Glutamatergic neuron (in vitro differentiated cells): ENCODE measurements at regions not wholly inside any gene's neighbourhood (a gene's known extent, or its start where the extent isn't known, plus 50 kb on each side); places are given as distances from the start of the nearest gene placed in this dataset.

ENCODE experiments used
- DNase-seq: peaks from one replicate; pipeline ENCODE4 v3.0.0; 2022
- H3K27ac Mint-ChIP-seq: one replicate; pipeline ENCODE4 v1.8.0; 2020; ENCODE audit warnings: mild to moderate bottlenecking, mixed read lengths, inconsistent platforms; ENCODE audit not compliant: unreplicated experiment
- H3K27me3 Mint-ChIP-seq: one replicate; pipeline ENCODE4 v1.8.0; 2020; ENCODE audit warnings: mild to moderate bottlenecking, moderate library complexity, mixed read lengths, inconsistent platforms; ENCODE audit not compliant: unreplicated experiment
- H3K36me3 Mint-ChIP-seq: one replicate; pipeline ENCODE4 v1.8.0; 2020; ENCODE audit warnings: mild to moderate bottlenecking, mixed read lengths, inconsistent platforms; ENCODE audit not compliant: unreplicated experiment
- H3K4me1 Mint-ChIP-seq: one replicate; pipeline ENCODE4 v1.8.0; 2020; ENCODE audit warnings: mild to moderate bottlenecking, low read depth, mixed read lengths, inconsistent platforms; ENCODE audit not compliant: unreplicated experiment
- H3K4me3 Mint-ChIP-seq: one replicate; pipeline ENCODE4 v1.8.0; 2020; ENCODE audit warnings: mild to moderate bottlenecking, mixed read lengths, inconsistent platforms; ENCODE audit not compliant: unreplicated experiment
- H3K9me3 Mint-ChIP-seq: one replicate; pipeline ENCODE4 v1.8.0; 2020; ENCODE audit warnings: mild to moderate bottlenecking, moderate library complexity, mixed read lengths, inconsistent platforms; ENCODE audit not compliant: unreplicated experiment
- TF ChIP-seq, protein P1 (sequence below): fragments of 200-600 bp; sonication (generic); IDR thresholded peaks from one replicate; pipeline ENCODE4 v1.5.0; 2021; ENCODE audit not compliant: partially characterized antibody, unreplicated experiment

DNA sequence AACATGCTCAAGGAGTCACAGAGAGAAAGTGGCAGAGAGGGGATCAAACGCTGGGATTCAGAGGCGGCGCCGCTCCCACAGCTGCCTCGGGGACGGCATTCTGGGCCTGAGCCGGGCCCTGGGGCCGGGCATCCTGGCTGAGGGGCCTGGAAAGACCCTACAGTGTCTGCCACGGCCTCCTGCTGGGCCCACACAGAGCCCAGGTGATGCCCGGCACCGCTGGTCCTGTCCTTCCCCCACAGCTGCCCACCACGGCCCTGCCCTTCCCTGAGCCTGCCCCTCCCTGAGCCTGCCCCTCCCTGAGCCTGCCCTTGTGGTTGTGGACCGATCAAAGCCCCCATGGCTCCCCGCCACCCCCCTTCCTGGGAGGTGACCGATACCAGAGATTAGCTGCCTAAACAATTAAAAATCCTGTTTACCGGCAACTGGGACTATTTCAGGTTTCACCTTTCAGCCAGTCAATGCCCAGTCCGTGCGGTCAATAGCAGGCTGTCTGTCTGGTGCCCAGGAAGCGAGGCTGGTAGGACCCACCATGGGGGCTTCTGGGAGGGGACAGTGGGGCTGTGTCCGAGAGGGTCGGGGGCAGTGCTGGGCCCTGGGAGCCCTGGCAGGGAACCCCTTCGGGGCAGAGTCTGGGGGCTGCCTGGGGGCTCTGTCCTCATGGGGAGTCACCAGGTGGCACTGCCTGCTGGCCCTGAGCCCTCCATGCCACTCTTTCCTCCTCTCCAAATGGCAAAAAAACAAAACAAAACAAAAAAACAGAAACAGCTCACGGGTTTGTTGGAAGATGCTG lies 55.4 kb upstream of the GATA5 start:
- no peak for DNase-seq
- H3K4me3 Mint-ChIP-seq = no peak overlapping the region
- H3K4me1 Mint-ChIP-seq = peaks cover 14% of the 10 kb centered on the region
- H3K27me3 Mint-ChIP-seq = peaks cover 11% of the 10 kb centered on the region
- H3K9me3 Mint-ChIP-seq = peaks cover 12% of the 10 kb centered on the region
- TF ChIP-seq, protein P1, sequence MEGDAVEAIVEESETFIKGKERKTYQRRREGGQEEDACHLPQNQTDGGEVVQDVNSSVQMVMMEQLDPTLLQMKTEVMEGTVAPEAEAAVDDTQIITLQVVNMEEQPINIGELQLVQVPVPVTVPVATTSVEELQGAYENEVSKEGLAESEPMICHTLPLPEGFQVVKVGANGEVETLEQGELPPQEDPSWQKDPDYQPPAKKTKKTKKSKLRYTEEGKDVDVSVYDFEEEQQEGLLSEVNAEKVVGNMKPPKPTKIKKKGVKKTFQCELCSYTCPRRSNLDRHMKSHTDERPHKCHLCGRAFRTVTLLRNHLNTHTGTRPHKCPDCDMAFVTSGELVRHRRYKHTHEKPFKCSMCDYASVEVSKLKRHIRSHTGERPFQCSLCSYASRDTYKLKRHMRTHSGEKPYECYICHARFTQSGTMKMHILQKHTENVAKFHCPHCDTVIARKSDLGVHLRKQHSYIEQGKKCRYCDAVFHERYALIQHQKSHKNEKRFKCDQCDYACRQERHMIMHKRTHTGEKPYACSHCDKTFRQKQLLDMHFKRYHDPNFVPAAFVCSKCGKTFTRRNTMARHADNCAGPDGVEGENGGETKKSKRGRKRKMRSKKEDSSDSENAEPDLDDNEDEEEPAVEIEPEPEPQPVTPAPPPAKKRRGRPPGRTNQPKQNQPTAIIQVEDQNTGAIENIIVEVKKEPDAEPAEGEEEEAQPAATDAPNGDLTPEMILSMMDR = no peak
- no peaks in the 10 kb centered on the region for H3K36me3 Mint-ChIP-seq
- peak overlapping the region; percentile 29 for H3K27ac Mint-ChIP-seq

DNA sequence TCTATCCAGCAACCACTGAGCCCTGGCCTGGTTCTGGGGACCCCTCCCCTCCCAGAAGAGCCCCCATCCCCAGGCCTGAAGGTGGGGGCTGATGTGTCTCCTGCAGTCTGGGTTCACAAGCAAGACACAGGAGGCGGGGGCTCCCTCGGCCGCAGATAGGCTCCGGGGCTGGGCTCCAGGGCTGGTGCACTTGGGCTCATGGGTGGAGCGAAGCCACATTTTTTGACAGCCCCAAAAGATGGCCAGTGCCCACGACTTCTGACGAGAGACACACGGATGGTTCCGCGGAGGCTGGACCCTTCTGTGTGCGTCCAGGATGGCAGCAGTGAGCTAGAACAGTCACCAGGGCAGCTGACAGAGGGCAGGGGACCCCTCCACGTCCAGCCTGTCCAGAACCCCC lies 57.1 kb upstream of the GATA5 start:
- H3K4me1 Mint-ChIP-seq = peaks cover 12% of the 10 kb centered on the region
- no peak overlapping the region for H3K27ac Mint-ChIP-seq
- no peak overlapping the region for H3K4me3 Mint-ChIP-seq
- peaks cover 9% of the 10 kb centered on the region for H3K27me3 Mint-ChIP-seq
- H3K9me3 Mint-ChIP-seq = peaks cover 9% of the 10 kb centered on the region
- DNase-seq = no peak
- TF ChIP-seq, protein P1 = no peak
- no peaks in the 10 kb centered on the region for H3K36me3 Mint-ChIP-seq

DNA sequence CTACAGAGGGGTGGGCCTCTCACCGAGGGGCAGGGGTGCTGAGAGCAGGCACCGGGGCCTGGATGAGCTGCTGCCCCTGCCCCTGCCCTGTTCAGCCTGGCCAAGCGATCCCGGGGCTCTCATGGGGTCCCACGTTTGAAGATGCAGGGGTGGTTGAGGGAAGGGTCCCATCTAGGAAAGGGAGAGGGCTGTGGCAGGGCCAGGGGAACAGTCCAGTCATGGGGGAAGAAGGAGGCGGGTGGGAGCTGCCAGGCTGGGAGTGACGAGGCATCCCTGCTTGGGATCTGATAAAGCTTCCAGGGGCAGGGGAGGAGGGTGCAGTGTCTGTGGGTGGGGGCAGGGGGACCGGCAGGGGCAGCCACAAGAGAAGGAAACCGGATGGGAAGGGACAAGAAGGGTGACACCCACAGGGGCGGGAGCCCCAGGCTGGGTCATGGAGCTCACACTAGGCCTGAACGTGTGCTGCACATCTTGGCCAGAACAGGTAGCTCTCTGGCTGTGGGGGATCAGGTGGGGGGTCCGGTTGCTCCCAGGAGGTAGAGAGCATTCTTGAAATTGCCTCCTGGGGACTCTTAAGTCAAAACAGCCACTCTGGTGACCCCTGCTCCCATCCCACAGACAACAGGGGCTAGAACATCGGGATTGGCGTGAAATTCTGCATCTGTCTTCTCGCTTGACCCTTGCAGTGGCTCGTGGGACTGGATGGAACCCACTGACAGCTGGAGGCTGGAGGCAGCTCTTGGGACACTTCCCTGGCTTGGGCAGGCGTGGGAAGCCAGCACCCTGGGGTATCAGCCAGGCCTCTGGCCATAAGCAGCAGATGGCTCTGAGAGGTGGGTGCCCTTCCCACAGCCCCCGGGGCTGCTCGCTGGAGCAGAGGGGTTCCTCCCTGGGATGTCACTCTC lies 58.0 kb upstream of the GATA5 start:
- Mint-ChIP-seq H3K4me1 (peaks cover 12% of the 10 kb centered on the region), H3K27me3 (peaks cover 9% of the 10 kb centered on the region), H3K27ac (peak overlapping the region; percentile 48), H3K36me3 (no peaks in the 10 kb centered on the region), H3K9me3 (peaks cover 4% of the 10 kb centered on the region), H3K4me3 (no peak overlapping the region)
- TF ChIP-seq, protein P1 = no peak
- no peak for DNase-seq

DNA sequence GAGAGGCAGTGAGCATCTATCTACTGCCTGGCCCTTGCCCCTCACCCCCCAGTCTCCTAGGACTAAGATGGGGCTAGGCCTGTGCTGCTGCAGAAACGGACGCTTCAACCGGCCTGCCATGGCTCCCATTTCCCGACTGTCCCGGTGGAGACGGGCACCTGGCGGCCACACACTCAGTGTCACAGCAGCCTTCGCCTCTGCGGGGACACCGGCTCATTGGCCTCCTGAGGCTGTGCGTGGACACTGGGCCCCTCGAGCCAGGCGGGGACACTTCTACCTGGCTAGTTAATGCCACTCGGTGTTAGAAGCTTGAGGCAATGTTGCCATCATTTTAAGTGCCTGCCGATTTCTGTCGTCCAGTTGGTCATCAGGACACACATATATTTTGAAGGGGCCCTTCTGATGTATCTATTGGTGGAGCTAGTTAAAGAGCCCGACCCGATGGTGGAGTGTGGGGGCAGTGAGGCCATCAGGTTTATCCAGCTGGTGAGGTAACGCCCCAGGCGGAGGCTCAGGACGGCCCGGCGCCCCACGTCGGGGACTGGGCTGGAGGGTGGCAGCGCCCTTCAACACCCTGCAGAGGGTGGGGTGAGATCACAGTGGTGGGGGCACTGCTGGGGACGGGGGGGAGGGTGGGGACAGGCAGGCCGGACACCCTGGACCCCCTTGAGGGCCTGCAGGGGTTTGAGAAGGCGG lies 58.9 kb upstream of the GATA5 start:
- no peak overlapping the region for H3K27ac Mint-ChIP-seq
- no peak for DNase-seq
- no peak overlapping the region for H3K4me3 Mint-ChIP-seq
- no peaks in the 10 kb centered on the region for H3K36me3 Mint-ChIP-seq
- H3K9me3 Mint-ChIP-seq = peaks cover 3% of the 10 kb centered on the region
- TF ChIP-seq, protein P1 = no peak
- peaks cover 9% of the 10 kb centered on the region for H3K27me3 Mint-ChIP-seq
- peaks cover 12% of the 10 kb centered on the region for H3K4me1 Mint-ChIP-seq
